ENCODE measurements at regions not wholly inside any gene's neighbourhood (a gene's known extent, or its start where the extent isn't known, plus 50 kb on each side); places are given as distances from the start of the nearest gene placed in this dataset.

DNA sequence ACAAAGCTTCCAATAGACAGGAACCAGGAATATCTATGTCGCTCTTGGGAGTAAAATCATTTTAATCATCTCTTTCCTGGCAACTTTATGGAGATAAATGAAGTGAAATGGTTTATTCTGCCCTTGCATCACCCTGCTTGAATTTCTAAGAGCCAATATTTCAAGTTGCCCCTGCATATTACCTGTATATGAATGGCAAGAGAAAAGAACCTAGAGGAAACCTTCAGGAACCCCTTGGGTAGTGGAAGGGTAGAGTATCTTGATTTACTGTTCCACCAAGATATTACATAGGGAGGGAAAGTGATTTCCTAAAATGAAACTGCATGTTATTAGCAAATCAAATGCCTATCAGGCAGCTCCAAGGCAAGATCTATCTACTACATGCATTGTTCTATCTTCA is 308.4 kb upstream of the NAV3 start (continued):
- TF ChIP-seq, protein P1, sequence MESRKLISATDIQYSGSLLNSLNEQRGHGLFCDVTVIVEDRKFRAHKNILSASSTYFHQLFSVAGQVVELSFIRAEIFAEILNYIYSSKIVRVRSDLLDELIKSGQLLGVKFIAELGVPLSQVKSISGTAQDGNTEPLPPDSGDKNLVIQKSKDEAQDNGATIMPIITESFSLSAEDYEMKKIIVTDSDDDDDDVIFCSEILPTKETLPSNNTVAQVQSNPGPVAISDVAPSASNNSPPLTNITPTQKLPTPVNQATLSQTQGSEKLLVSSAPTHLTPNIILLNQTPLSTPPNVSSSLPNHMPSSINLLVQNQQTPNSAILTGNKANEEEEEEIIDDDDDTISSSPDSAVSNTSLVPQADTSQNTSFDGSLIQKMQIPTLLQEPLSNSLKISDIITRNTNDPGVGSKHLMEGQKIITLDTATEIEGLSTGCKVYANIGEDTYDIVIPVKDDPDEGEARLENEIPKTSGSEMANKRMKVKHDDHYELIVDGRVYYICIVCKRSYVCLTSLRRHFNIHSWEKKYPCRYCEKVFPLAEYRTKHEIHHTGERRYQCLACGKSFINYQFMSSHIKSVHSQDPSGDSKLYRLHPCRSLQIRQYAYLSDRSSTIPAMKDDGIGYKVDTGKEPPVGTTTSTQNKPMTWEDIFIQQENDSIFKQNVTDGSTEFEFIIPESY (IDR thresholded peaks at IDR 0.05; ENCODE audit: borderline replicate concordance, low read depth) = no peak
- TF ChIP-seq YY1 (IDR thresholded peaks at IDR 0.05; ENCODE audit: low read depth) = no peak

DNA sequence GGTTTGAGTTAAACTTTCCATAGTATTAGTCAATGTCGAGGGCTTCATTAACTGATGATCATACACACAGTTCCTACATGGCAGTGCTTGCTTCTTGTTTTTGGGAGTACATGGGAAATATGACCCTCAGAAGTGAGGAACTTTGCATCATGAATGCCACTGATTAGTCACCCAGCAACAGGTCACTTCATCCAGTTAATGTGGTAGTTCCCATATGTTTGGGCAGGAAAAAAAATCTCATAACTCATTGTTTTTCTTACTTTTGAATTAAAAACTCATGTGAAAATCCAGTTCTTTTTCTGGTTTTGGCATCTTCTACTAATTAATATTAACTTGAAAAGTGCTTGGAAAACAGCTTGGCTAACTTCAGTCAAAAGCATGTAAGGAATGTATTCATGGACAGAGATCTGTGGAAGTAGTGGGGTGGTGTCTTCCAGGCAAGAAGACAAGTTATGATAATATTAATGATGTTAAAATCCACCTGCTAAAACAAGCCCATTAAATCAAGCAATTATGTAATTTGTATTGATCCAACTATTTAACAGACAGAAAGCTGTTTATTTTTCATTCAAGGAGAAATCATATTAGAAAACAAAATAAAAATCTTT is 309.1 kb upstream of the NAV3 start:
- ChIA-PET POLR2A (no interaction called here), CTCF (no interaction called here)
- H3K9me3 ChIP-seq = no peaks in the 10 kb centered on the region
- peaks cover 4% of the 10 kb centered on the region for H3F3A ChIP-seq (replicated peaks; ENCODE audit: insufficient read depth)
- no peaks in the 10 kb centered on the region for H3K79me2 ChIP-seq (ENCODE audit: insufficient read depth)
- 0% methylated on average over 1 of the region's 1 CpG for WGBS (ENCODE audit: low lambda C conversion rate)
- H3K36me3 ChIP-seq (replicated peaks in 1 of 2; ENCODE audit: control insufficient read depth in 1 of 2, insufficient read depth in 2 of 2, low read length in 1 of 2) = no peaks in the 10 kb centered on the region
- no peaks in the 10 kb centered on the region for H3K9me2 ChIP-seq
- peak overlapping the region in 1 of 2 experiments; percentile 25; a peak in 1 of 4 replicates for H3K27ac ChIP-seq (ENCODE audit: low read depth in 2 of 2, low read length in 1 of 2)
- no peak overlapping the region for H3K4me2 ChIP-seq
- TF ChIP-seq TCF12 (IDR thresholded peaks at IDR 0.05) (peak; percentile 19; the same call in 1 of the 2 replicates), FOXJ3 (CRISPR knock-in tag; IDR thresholded peaks at IDR 0.05) (no peak)
- H3K4me1 ChIP-seq (ENCODE audit: control insufficient read depth in 1 of 2, insufficient read depth in 2 of 2, low read depth in 1 of 2, low read length in 1 of 2) = no peaks in the 10 kb centered on the region
- H4K20me1 ChIP-seq (ENCODE audit: insufficient read depth) = no peaks in the 10 kb centered on the region
- H2AFZ ChIP-seq (ENCODE audit: low read depth) = no peak overlapping the region
- no peak for DNase-seq
- no peak overlapping the region for H3K4me3 ChIP-seq (ENCODE audit: low read depth in 2 of 2, low read length in 1 of 2)
- no peak overlapping the region for H3K9ac ChIP-seq
- H3K27me3 ChIP-seq (ENCODE audit: insufficient read depth) = no peaks in the 10 kb centered on the region

DNA sequence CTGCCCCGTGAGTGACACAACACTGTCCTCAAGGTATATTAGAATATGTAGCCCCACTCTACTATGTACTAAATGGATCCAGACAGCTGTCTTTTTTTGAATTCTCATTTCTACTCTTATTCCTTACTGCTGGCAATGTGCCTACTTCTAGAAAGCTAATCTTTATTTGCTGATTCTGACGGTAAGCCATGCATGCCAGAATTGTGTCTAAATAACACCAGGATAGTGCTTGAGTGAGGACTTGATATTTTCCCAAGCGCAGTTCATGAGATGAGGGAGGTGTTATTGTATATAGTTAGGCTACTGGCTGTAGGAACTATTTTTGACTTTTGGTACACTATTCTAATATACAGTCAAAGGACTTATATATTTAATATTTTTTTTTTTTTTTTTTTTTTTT is 316.2 kb upstream of the NAV3 start:
- Histone ChIP-seq H3K36me3 (replicated peaks in 1 of 2; ENCODE audit: control insufficient read depth in 1 of 2, insufficient read depth in 2 of 2, low read length in 1 of 2) (peaks cover 0 to 2% of the 10 kb centered on the region in 2 experiments), H2AFZ (ENCODE audit: low read depth) (no peak overlapping the region), H3K4me3 (ENCODE audit: low read depth in 2 of 2, low read length in 1 of 2) (no peak overlapping the region), H3K4me1 (ENCODE audit: control insufficient read depth in 1 of 2, insufficient read depth in 2 of 2, low read depth in 1 of 2, low read length in 1 of 2) (no peaks in the 10 kb centered on the region), H3K27ac (ENCODE audit: low read depth in 2 of 2, low read length in 1 of 2) (no peak overlapping the region), H3F3A (replicated peaks; ENCODE audit: insufficient read depth) (no peaks in the 10 kb centered on the region), H3K9ac (no peak overlapping the region), H3K9me3 (no peaks in the 10 kb centered on the region), H3K9me2 (no peaks in the 10 kb centered on the region), H4K20me1 (ENCODE audit: insufficient read depth) (no peaks in the 10 kb centered on the region), H3K4me2 (no peak overlapping the region), H3K79me2 (ENCODE audit: insufficient read depth) (no peaks in the 10 kb centered on the region), H3K27me3 (ENCODE audit: insufficient read depth) (no peaks in the 10 kb centered on the region)
- ChIA-PET CTCF (no interaction called here), POLR2A (no interaction called here)
- 56% methylated on average over 3 of the region's 3 CpGs for WGBS (ENCODE audit: low lambda C conversion rate)
- no peak for TF ChIP-seq RCOR1 (IDR thresholded peaks at IDR 0.05; ENCODE audit: low read length)
- TF ChIP-seq, protein P2, sequence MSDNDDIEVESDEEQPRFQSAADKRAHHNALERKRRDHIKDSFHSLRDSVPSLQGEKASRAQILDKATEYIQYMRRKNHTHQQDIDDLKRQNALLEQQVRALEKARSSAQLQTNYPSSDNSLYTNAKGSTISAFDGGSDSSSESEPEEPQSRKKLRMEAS (IDR thresholded peaks at IDR 0.05; ENCODE audit: low read depth) = no peak
- no peak for DNase-seq

DNA sequence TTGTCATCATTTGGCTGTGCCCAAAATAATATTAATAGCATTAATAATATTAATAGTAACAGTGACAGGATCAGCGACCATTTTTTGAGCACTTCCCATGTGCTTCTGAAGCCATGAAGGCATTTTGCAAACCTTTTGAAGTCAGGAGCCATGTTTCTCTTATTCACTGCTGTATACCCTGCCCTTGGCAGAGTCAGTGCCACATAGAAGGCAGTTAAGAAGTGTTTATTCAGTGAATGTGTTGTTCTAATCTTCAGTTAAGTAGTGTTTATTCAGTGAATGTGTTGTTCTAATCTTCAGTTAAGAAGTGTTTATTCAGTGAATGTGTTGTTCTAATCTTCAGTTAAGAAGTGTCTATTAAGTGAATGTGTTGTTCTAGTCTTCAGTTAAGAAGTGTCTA is 319.7 kb upstream of the NAV3 start:
- H3F3A ChIP-seq (replicated peaks; ENCODE audit: insufficient read depth) = no peaks in the 10 kb centered on the region
- no peaks in the 10 kb centered on the region for H3K9me3 ChIP-seq
- H3K79me2 ChIP-seq (ENCODE audit: insufficient read depth) = no peaks in the 10 kb centered on the region
- no peak overlapping the region for H2AFZ ChIP-seq (ENCODE audit: low read depth)
- CTCF ChIA-PET = interaction anchor here (0.6 to 1.0 kb wide), 2 partner anchors 27 to 172 kb away, joined by 3 to 4 read pairs; no protein-coding TSS in a partner anchor
- no peak for DNase-seq
- no peaks in the 10 kb centered on the region for H3K4me1 ChIP-seq (ENCODE audit: control insufficient read depth in 1 of 2, insufficient read depth in 2 of 2, low read depth in 1 of 2, low read length in 1 of 2)
- POLR2A ChIA-PET = no interaction called here
- H3K4me2 ChIP-seq = no peak overlapping the region
- no peaks in the 10 kb centered on the region for H4K20me1 ChIP-seq (ENCODE audit: insufficient read depth)
- H3K27me3 ChIP-seq (ENCODE audit: insufficient read depth) = no peaks in the 10 kb centered on the region
- no peaks in the 10 kb centered on the region for H3K9me2 ChIP-seq
- WGBS (ENCODE audit: low lambda C conversion rate) = 15% methylated on average over 1 of the region's 1 CpG
- no peak overlapping the region for H3K27ac ChIP-seq (ENCODE audit: low read depth in 2 of 2, low read length in 1 of 2)
- H3K9ac ChIP-seq = no peak overlapping the region
- H3K4me3 ChIP-seq (ENCODE audit: low read depth in 2 of 2, low read length in 1 of 2) = no peak overlapping the region
- TF ChIP-seq, protein P1 (IDR thresholded peaks at IDR 0.05; ENCODE audit: borderline replicate concordance, low read depth) = no peak
- TF ChIP-seq MEF2A (IDR thresholded peaks at IDR 0.05; ENCODE audit: borderline replicate concordance, low read depth) (no peak), GATA2 (CRISPR knock-in tag; IDR thresholded peaks at IDR 0.05) (no peak), TCF12 (IDR thresholded peaks at IDR 0.05) (no peak), FOXM1 (IDR thresholded peaks at IDR 0.05; ENCODE audit: low read depth) (no peak), RXRA (IDR thresholded peaks at IDR 0.05; ENCODE audit: borderline replicate concordance, low read depth) (no peak), CHD2 (IDR thresholded peaks at IDR 0.05; ENCODE audit: low read length, partially characterized antibody) (no peak), FOSL2 (IDR thresholded peaks at IDR 0.05; ENCODE audit: borderline replicate concordance, low read depth) (no peak)
- TF ChIP-seq, protein P2 (IDR thresholded peaks at IDR 0.05; ENCODE audit: low read depth) = no peak
- TF ChIP-seq, protein P3, sequence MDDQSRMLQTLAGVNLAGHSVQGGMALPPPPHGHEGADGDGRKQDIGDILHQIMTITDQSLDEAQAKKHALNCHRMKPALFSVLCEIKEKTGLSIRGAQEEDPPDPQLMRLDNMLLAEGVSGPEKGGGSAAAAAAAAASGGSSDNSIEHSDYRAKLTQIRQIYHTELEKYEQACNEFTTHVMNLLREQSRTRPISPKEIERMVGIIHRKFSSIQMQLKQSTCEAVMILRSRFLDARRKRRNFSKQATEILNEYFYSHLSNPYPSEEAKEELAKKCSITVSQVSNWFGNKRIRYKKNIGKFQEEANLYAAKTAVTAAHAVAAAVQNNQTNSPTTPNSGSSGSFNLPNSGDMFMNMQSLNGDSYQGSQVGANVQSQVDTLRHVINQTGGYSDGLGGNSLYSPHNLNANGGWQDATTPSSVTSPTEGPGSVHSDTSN (IDR thresholded peaks at IDR 0.05) = no peak
- no peaks in the 10 kb centered on the region for H3K36me3 ChIP-seq (replicated peaks in 1 of 2; ENCODE audit: control insufficient read depth in 1 of 2, insufficient read depth in 2 of 2, low read length in 1 of 2)
